NCI-H2107 treated with DMSO at 0.1 percent for 48 hours (cell line): ENCODE measurements at regions not wholly inside any gene's neighbourhood (a gene's known extent, or its start where the extent isn't known, plus 50 kb on each side); places are given as distances from the start of the nearest gene placed in this dataset.
"Not testable (repeated sequence)": the region's sequence is repeated elsewhere in the genome, so short reads cannot be mapped to it uniquely, and the experiment has no call there.

Experiments used
- DNase-seq: peaks from one replicate; lab custom pipeline; 2025; ENCODE audit not compliant: unreplicated experiment; lab: John Stamatoyannopoulos, UW

GRCh38 chr7:46945328-46945727 is 636.6 kb downstream of the TNS3 start:
- DNase-seq = no peak

GRCh38 chr7:46943996-46944395 is 637.9 kb downstream of the TNS3 start:
- DNase-seq = no peak

DNA sequence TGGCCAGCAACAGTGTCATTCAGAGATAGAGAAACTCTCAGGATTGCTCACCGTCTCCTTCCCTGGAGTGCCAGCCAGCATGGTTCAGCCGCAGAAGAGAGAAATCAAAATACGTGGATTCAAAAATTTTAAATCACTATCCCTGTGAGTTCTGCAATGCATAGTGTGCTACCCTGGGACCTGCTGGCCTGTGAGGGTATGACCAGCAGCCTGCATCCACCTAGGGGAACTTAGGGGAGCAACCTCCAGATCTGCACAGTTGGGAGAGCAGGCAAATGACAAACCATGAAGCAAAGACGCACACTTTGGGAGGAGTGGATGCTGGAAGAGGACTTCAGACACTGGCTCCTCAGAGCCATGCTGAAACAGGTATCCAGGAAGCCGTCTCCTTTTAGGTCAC is 639.3 kb downstream of the TNS3 start:
- DNase-seq = no peak

GRCh38 chr7:46940178-46940577 is 641.7 kb downstream of the TNS3 start:
- DNase-seq = no peak

DNA sequence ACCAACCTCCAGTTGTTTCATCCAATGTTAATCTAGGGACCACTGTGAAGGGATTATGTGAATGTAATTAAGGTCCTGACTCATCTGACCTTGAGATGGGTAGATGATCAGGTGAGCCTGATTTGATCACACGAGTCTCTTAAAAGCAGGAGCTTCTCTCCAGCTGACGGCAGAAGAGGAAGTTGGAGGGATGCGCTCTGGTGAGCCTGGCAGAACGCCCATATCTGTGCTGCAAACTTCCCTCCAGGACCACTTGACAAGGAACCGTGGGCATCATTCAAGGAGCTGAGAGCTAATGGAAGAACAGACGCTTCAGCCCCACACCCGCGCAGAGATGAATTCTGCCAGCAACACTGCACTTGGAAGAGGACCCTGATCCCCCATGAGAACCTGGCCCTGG is 642.4 kb downstream of the TNS3 start:
- DNase-seq = no peak

GRCh38 chr7:46939089-46939488 is 642.8 kb downstream of the TNS3 start:
- no peak for DNase-seq

GRCh38 chr7:46937826-46938225 is 644.1 kb downstream of the TNS3 start:
- DNase-seq = no peak

GRCh38 chr7:46934198-46934825 is 647.6 kb downstream of the TNS3 start:
- DNase-seq = no peak

GRCh38 chr7:46933596-46933995 is 648.3 kb downstream of the TNS3 start:
- no peak for DNase-seq

- DNase-seq = peak; percentile 0
Observed at GRCh38 chr7:46932676-46933424, 649.1 kb downstream of the TNS3 start.

DNA sequence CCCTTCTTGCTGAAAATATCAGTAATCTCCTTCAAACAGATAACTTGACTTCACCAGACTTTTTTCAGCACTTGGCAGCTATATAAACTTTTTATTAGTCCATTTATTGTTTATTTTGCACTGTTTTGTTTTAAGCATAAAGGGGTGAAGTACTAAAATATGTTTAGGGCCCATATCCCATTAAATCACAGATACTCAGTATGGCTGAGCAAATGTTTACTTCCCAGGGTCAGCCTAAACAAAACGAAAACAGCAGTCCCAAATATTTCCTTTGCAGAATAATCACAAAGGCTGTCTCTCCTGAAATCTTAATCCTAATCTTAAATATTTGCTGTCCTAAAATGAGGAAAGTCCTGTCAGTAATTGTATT is 649.6 kb downstream of the TNS3 start:
- no peak for DNase-seq

GRCh38 chr7:46930366-46930765 is 651.5 kb downstream of the TNS3 start:
- DNase-seq = no peak

GRCh38 chr7:46929359-46929758 is 652.6 kb downstream of the TNS3 start:
- DNase-seq = no peak

DNA sequence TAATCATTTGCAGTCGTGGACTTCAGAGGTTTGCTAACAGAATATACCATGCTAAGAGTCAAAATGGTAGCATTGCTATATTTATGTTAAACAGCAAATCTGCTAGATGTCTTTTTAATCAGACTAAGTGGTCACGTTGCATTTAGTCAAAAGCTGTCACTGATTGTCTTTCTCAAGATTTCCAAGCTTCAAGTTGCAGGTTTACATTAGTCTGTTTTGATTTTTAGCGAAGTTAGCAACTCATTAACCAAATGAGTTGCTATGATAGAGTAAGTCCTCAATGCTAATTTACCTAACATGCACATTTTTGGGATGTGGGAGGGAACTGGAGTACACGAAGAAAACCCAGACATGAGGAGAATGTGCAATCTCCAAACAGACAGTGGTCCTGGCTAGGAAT is 653.2 kb downstream of the TNS3 start:
- DNase-seq = no peak

- DNase-seq = no peak
Observed at GRCh38 chr7:46927131-46927810, 654.6 kb downstream of the TNS3 start.

GRCh38 chr7:46916581-46916980 is 665.3 kb downstream of the TNS3 start:
- DNase-seq = no peak

- no peak for DNase-seq
Observed at GRCh38 chr7:46912692-46913091, 669.2 kb downstream of the TNS3 start.

DNA sequence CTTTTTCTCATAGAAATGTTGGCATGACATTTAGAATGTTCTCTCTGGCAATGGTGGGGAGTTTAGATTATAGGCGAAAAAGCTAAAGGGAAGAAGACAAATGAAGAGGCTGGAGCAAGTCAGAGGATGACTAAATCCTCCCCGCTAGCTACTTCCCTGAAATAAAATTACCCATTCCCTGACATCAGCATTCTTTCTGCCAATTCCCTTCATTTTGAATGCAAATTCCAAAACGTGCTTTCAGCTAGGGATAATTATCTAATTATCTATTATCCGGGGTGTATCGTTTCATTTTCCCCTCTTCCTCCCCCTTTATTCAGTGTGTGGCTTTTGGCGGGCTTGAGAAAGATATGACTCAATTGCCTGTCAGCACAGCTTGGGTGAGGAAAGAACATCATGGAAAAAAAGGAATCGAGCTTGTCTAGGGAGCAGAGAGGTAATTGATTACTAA is 672.3 kb downstream of the TNS3 start:
- no peak for DNase-seq

DNA sequence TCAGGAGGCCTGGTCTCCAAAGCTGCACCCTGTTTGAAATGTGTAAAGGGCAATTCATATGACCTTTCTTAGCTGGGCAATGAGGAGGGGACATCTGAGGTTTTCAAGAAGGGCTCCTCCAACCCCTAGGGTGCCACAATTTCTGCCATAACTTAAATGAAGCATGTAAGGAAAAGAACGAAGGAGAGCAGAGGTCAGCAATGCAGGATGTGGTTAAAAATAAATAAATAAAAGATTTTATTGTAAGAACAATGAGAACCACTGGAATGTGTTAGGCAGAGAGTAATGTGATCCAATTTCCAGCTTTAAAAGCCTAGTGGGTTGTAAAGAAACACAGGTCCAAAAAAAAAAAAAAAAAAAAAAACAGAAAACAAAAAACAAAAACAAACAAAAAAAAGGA is 673.1 kb downstream of the TNS3 start:
- no peak for DNase-seq

DNA sequence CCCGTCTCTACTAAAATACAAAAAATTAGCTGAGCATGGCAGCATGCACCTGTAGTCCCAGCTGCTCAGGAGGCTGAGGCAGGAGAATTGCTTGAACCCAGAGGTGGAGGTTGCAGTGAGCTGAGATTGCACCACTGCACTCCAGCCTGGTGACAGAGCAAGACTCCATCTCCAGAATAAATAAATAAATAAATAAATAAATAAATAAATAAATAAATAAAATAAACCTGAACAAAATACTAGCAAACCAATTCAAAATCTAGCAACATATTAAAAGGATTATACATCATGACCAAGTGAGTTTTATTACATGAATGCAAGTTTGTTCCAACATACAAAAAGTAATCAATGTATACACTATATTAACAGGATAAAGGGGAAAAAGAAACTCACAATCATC is 677.4 kb downstream of the TNS3 start:
- not testable (repeated sequence) for DNase-seq

- DNase-seq = no peak
Observed at GRCh38 chr7:46902463-46902862, 679.4 kb downstream of the TNS3 start.
